Stimulated activated CD4-positive, alpha-beta T cell treated with anti-CD3 and anti-CD28 coated beads, TNF-alpha, amount 100 ng/mL, for 24 hours (primary cell): ENCODE measurements at regions not wholly inside any gene's neighbourhood (a gene's known extent, or its start where the extent isn't known, plus 50 kb on each side); places are given as distances from the start of the nearest gene placed in this dataset.

Source experiments
- DNase-seq, 3 experiments: peaks; one replicate each; pipeline ENCODE4 v3.0.0-alpha.2; 2020; ENCODE audit warnings: low read depth in 3 of 3

DNA sequence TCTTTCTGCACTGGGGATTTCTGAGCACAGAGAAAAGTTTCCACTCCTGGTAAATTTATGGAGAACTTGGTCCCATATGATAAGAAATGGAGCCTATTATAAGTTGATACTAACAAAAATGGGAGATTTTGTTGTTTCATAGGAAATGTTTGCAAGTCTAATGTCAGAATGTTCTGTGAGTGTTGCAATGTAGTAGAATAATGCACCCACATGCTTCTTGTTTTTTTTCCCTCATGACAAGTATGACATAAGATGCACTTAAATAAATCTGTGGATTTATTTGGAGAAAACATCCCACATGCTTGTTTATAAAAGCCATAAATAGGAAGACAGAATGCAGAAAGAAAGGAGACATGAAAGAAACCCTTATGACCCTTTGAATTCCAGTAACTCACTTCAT is 50.8 kb upstream of the KCNJ6 start:
- no peak for DNase-seq

DNA sequence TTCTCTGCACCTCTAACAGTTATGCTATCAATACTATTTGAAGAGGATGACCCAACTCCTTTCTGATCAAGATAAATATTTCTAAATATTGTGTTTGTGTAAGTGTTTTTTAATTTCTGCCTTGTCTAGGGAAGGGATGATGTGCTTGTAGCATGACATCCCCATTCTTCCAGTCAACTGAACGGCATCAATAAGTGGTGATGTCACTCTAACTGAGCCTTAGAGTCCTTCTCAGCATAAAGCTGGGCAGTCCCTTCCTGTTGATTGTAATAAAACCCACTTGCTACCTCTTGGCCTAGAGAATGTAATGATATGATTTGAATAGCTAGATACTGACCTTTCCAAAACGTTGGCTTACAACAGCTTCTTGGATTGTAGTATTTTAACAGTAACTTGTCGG is 52.5 kb upstream of the KCNJ6 start:
- DNase-seq, result no peak

DNA sequence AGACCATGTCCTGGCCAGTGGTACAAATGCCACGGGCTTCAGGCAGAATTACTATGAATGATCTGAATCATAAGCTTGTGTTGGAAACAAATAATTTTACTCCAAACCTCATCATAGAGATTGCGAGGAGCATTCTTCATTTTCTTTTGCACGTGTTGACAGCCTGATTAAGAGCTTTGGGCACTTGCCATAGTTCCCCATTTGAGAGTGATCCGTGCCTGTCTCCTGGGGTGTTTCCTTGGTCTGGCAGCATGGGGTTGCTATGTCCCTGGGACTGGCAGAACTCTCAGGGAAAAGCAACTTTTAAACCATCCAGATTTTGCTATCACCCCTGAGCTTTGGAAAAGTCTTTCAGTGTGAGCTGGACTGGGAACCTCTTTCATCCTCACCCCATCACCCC is 54.3 kb upstream of the KCNJ6 start:
- DNase-seq, result no peak

DNA sequence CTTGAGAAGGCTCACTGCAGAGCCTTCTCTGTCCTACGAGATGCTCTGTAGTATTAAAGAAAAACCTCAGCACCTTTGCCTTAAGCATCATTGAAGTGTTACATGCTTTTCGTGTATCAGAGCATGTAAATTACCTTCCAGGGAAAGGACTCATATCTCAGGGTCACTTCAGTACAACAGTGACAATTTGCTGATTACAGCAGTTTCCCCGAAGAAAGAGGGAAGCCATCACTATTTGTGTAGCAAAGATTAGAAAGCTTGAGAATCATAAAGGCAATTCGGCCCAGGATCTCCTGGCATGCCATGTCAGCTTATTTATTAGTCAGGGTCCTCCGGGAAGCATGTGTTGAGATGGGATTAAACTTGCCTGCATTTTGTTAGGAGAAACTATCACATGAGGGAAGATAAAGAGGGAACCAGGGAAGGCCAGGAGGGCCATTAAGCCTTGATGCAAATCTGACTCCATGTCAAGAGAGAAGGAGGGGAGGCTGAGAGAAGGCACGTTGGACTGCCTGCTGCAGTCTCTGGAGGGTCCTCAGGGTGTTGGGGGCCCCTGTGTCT is 55.2 kb upstream of the KCNJ6 start:
- no peak for DNase-seq

GRCh38 chr21:37974081-37974480 is 57.8 kb upstream of the KCNJ6 start:
- DNase-seq, result no peak

GRCh38 chr21:37982496-37983318 is 66.5 kb upstream of the KCNJ6 start:
- no peak for DNase-seq

GRCh38 chr21:37983336-37984095 is 67.3 kb upstream of the KCNJ6 start:
- no peak for DNase-seq

DNA sequence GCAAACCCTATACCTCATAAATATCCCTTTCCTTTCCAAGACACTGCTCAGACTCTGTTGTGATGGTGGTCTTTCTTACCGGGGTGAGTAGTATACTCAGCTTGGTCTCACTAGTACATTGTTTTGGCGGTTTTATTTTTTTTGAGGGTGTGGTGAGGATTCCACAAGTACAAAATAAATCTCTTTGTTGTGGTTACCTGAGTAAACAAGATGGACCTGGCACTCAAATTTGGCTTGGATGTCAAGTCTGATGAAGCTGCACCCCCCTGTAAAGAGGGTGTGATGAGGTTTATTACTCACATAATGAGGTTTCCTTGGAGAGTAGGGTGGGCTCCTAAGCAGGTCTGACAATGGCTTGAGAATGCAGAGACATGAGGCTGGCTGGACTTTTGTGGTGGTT is 68.2 kb upstream of the KCNJ6 start:
- DNase-seq, result no peak

GRCh38 chr21:37986000-37986399 is 69.7 kb upstream of the KCNJ6 start:
- no peak for DNase-seq

DNA sequence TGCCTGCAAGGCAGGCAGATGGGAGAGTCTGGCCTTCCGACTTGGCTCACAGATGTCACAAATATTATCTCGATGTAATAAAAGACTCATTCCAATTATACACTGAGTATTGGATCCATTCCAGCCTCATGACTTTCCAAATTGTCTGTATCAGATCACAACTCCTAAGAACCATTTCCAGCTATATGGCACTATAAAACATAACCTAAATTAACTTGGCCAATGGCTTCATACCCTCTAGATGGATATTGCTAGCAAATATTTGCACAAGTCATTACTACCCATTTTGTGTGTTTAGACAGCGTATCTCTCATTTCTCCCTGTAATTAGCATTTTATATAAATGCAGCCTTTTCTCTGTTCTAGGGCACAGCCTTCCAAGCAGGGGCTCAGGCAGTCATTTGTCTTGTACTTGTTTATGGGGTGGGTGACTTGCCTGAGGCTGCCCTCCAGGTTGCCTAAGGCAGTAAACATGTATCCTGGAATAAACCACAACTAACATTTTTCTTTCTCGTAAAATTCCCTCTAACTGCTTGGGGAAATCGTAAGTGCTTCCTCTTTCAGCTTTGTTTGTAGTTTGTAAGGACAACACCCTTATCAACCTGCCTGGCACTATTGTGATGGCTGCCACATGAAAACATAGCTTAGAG is 70.6 kb upstream of the KCNJ6 start:
- no peak for DNase-seq

GRCh38 chr21:37987668-37988067 is 71.4 kb upstream of the KCNJ6 start:
- no peak for DNase-seq

- no peak for DNase-seq
Measured at GRCh38 chr21:37993071-37993470, 76.8 kb upstream of the KCNJ6 start.

DNA sequence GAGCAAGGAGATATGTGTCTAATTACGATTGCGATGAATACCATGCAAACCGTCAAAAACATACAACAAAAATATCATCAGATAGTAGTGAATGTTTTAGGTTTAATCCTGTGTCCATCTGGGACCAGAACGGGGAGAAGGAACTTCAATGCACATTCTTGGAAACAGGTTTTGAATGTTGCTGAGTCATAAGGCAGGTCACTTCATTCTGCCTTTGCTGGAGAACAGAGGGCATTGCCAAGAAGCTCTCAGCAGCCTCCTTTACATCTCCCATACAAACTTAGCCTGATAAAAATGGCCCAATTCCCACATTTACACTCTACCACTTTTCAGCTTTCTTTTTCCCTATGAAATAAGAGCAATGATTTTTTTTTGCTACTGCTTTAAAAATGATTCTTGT is 78.0 kb upstream of the KCNJ6 start:
- DNase-seq, result no peak

DNA sequence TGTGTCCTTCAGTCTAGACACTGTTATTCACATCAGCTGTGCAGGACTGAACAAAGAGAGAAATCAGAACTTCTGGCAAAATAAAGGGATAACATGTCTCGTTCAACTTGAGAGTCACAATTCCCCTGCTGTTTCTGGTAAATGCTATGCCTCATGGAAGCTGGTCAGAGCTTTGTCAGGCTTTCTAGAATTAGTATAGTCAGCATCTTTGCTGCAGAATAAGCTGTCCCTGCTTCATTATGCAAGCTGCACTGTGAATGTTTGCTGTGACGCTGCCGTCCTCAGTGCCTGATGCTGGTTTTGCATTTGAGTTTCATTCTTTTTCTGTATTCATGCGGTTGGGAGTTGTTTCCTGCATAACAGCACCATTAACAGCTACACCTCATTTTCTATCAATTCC is 96.4 kb upstream of the KCNJ6 start:
- no peak for DNase-seq

GRCh38 chr21:38013741-38014140 is 97.5 kb upstream of the KCNJ6 start:
- DNase-seq, result no peak

- DNase-seq, result no peak
Measured at GRCh38 chr21:38014298-38014697, 98.0 kb upstream of the KCNJ6 start.

- DNase-seq, result no peak
Measured at GRCh38 chr21:38027901-38028498, 111.7 kb upstream of the KCNJ6 start.

DNA sequence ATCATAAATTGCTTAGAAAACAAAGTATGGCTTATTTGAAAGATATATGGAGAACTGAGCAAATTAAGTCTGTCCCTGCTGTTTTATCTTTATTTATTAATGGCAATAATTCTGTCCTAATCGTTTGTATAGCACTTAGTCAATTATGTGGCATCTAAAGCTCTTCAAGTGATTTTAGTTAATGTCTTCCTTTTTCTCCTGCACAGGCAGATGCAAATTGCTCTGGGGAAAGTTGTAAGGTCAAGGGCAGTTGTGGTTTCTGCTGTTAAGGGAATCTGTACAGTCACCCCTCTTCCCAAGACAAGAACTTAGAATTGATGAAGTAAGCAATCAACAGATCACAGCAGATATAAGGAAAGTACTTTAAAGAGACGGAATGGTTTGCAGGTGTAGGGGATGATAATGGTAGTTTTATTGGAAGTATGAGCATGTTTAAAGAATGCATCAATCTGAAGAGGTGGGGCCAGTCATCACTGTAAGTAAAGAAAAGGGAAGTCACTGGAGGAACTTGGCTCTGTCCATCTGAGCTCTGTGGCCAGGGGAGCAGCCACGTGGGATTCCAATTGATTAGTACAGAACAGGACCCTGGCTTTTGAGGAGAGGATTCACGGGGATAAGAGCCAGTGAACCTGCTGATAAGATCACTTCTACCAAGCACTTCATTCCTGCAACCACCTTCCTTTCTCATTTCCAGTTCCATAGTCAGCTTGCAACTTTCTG is 116.0 kb upstream of the KCNJ6 start:
- no peak for DNase-seq

DNA sequence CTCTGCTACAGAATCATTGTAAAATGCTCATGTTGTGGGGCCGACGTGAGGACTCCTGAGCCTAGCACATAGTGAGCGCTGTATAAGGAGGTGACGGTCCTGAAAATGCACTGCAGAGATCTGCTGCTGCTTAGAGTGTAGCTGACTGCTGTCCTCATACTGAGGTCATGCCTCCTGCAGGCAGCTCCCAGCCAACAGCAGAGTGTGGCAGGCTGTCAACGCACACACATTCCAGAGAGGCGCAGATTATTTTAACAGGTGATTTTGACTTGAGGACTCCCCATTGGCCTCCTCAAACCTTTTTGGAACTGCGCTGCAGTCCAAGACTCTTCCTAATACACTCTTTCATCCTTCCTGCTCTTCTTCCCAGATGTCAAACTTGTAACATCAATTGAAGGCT is 119.8 kb upstream of the KCNJ6 start:
- DNase-seq, result no peak

DNA sequence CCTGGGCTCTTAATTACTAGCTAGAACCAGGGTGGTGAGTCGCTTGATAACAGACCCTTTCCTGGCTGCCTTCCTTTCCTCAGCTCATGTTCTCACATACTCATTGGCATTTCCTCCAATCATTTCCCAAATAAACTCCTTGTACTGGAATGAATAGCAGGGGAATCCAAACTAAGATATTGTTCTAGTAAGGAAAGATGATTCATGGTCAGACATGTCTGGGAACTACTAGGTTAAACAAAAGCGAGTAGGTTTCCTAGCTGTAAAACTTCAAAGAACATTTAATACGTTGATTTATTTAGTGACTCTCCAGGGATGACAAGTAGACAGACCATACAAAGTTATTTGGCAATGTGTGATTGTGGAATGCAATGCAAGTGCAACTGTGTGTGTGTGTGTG is 121.2 kb upstream of the KCNJ6 start:
- DNase-seq, result no peak

DNA sequence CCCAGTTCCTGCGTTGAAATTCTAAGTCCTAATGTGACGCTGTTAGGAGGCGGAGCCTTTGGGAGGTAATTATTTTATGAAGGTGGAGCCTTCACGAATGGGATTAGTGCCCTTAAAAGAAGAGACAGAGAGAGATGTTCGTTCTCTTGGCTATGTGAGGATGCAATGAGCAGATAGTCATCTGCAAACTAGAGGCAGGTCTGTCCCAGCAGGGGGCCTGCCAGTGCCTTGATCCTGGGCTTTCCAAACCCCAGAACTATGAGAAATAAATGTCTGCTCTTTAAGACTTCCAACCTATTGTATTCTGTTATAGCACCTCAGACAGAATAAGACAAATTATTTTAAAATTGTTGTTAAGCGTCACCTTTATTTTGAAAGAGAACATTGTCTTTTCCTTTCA is 123.1 kb upstream of the KCNJ6 start:
- no peak for DNase-seq
